ENCODE measurements at regions not wholly inside any gene's neighbourhood (a gene's known extent, or its start where the extent isn't known, plus 50 kb on each side); places are given as distances from the start of the nearest gene placed in this dataset.

- TF ChIP-seq CTCF (IDR thresholded peaks at IDR 0.05) (no peak), EP300 (IDR thresholded peaks at IDR 0.05) (no peak)
Observed at GRCh38 chr4:60737858-60738257, 462.3 kb upstream of the ADGRL3 start.
